ENCODE measurements at regions not wholly inside any gene's neighbourhood (a gene's known extent, or its start where the extent isn't known, plus 50 kb on each side); places are given as distances from the start of the nearest gene placed in this dataset.

GRCh38 chr6:19087897-19088296 lies 700.7 kb downstream of the RNF144B start:
- DNase-seq (no peak), ATAC-seq (ENCODE audit: low read depth in 2 of 2) (no peak)
- no peaks in the 10 kb centered on the region for H3K36me3 Mint-ChIP-seq
- peaks cover 0 to 20% (median 2%) of the 10 kb centered on the region in 7 donors for H3K9me3 Mint-ChIP-seq
- no peak overlapping the region for H3K4me3 Mint-ChIP-seq
- H3K4me1 Mint-ChIP-seq: no peaks in the 10 kb centered on the region
- Histone ChIP-seq H3K27ac (ENCODE audit: insufficient read depth, low read length, poor library complexity, severe bottlenecking) (no peak overlapping the region), H3K4me1 (ENCODE audit: control insufficient read depth, insufficient read depth, low read length, poor library complexity, severe bottlenecking) (no peaks in the 10 kb centered on the region), H3K9me3 (ENCODE audit: control insufficient read depth in 2 of 2, low read length in 2 of 2) (no peaks in the 10 kb centered on the region), H3K4me3 (ENCODE audit: low read depth, low read length) (no peak overlapping the region), H3K36me3 (ENCODE audit: control insufficient read depth, insufficient read depth, low read length) (no peaks in the 10 kb centered on the region), H3K27me3 (ENCODE audit: control insufficient read depth, insufficient read depth, low read length) (no peaks in the 10 kb centered on the region)
- H3K27me3 Mint-ChIP-seq: no peaks in the 10 kb centered on the region
- H3K27ac Mint-ChIP-seq: no peak overlapping the region

- no peak overlapping the region for H3K4me3 Mint-ChIP-seq
- Histone ChIP-seq H3K4me3 (ENCODE audit: low read depth, low read length) (no peak overlapping the region), H3K27me3 (ENCODE audit: control insufficient read depth, insufficient read depth, low read length) (no peaks in the 10 kb centered on the region), H3K36me3 (ENCODE audit: control insufficient read depth, insufficient read depth, low read length) (no peaks in the 10 kb centered on the region), H3K4me1 (ENCODE audit: control insufficient read depth, insufficient read depth, low read length, poor library complexity, severe bottlenecking) (no peaks in the 10 kb centered on the region), H3K9me3 (ENCODE audit: control insufficient read depth in 2 of 2, low read length in 2 of 2) (peaks cover 0 to 2% of the 10 kb centered on the region in 2 experiments), H3K27ac (ENCODE audit: insufficient read depth, low read length, poor library complexity, severe bottlenecking) (no peak overlapping the region)
- no peak for DNase-seq
- H3K27me3 Mint-ChIP-seq: no peaks in the 10 kb centered on the region
- no peak for ATAC-seq (ENCODE audit: low read depth in 2 of 2)
- H3K4me1 Mint-ChIP-seq: no peaks in the 10 kb centered on the region
- no peak overlapping the region for H3K27ac Mint-ChIP-seq
- H3K9me3 Mint-ChIP-seq: peaks cover 0 to 17% (median 3%) of the 10 kb centered on the region in 7 donors
- no peaks in the 10 kb centered on the region for H3K36me3 Mint-ChIP-seq
These were observed 713.6 kb downstream of the RNF144B start for GRCh38 chr6:19100752-19101151.

- H3K27me3 Mint-ChIP-seq: no peaks in the 10 kb centered on the region
These were observed 715.8 kb downstream of the RNF144B start for GRCh38 chr6:19102936-19103335.

GRCh38 chr6:19107468-19107867 lies 720.3 kb downstream of the RNF144B start:
- H3K27me3 ChIP-seq (ENCODE audit: control insufficient read depth, insufficient read depth, low read length): no peaks in the 10 kb centered on the region
- no peak for ATAC-seq (ENCODE audit: low read depth in 2 of 2)
- H3K36me3 ChIP-seq (ENCODE audit: control insufficient read depth, insufficient read depth, low read length): no peaks in the 10 kb centered on the region
- Mint-ChIP-seq H3K36me3 (no peaks in the 10 kb centered on the region), H3K4me1 (no peaks in the 10 kb centered on the region), H3K27ac (no peak overlapping the region), H3K9me3 (peaks cover 3 to 25% (median 9%) of the 10 kb centered on the region in 7 donors), H3K27me3 (no peaks in the 10 kb centered on the region), H3K4me3 (no peak overlapping the region)
- H3K27ac ChIP-seq (ENCODE audit: insufficient read depth, low read length, poor library complexity, severe bottlenecking): no peak overlapping the region
- no peak for DNase-seq
- peaks cover 0 to 3% of the 10 kb centered on the region in 2 experiments for H3K9me3 ChIP-seq (ENCODE audit: control insufficient read depth in 2 of 2, low read length in 2 of 2)
- no peak overlapping the region for H3K4me3 ChIP-seq (ENCODE audit: low read depth, low read length)
- no peaks in the 10 kb centered on the region for H3K4me1 ChIP-seq (ENCODE audit: control insufficient read depth, insufficient read depth, low read length, poor library complexity, severe bottlenecking)

More at GRCh38 chr6:19102936-19103335, 715.8 kb downstream of the RNF144B start:
- Histone ChIP-seq H3K4me1 (ENCODE audit: control insufficient read depth, insufficient read depth, low read length, poor library complexity, severe bottlenecking) (no peaks in the 10 kb centered on the region), H3K4me3 (ENCODE audit: low read depth, low read length) (no peak overlapping the region), H3K27ac (ENCODE audit: insufficient read depth, low read length, poor library complexity, severe bottlenecking) (no peak overlapping the region), H3K9me3 (ENCODE audit: control insufficient read depth in 2 of 2, low read length in 2 of 2) (peaks cover 0 to 5% of the 10 kb centered on the region in 2 experiments), H3K36me3 (ENCODE audit: control insufficient read depth, insufficient read depth, low read length) (no peaks in the 10 kb centered on the region), H3K27me3 (ENCODE audit: control insufficient read depth, insufficient read depth, low read length) (no peaks in the 10 kb centered on the region)
- Mint-ChIP-seq H3K4me1 (no peaks in the 10 kb centered on the region), H3K4me3 (no peak overlapping the region), H3K36me3 (no peaks in the 10 kb centered on the region), H3K9me3 (peaks cover 0 to 29% (median 5%) of the 10 kb centered on the region in 7 donors), H3K27ac (no peak overlapping the region)
- DNase-seq: no peak
- no peak for ATAC-seq (ENCODE audit: low read depth in 2 of 2)

- DNase-seq (no peak), ATAC-seq (ENCODE audit: low read depth in 2 of 2) (no peak)
- H3K4me3 Mint-ChIP-seq: no peak overlapping the region
- no peak overlapping the region for H3K4me3 ChIP-seq (ENCODE audit: low read depth, low read length)
- no peaks in the 10 kb centered on the region for H3K27me3 ChIP-seq (ENCODE audit: control insufficient read depth, insufficient read depth, low read length)
- H3K4me1 Mint-ChIP-seq: no peaks in the 10 kb centered on the region
- H3K27ac Mint-ChIP-seq: no peak overlapping the region
- H3K36me3 Mint-ChIP-seq: no peaks in the 10 kb centered on the region
- no peaks in the 10 kb centered on the region for H3K4me1 ChIP-seq (ENCODE audit: control insufficient read depth, insufficient read depth, low read length, poor library complexity, severe bottlenecking)
- peaks cover 0 to 12% (median 5%) of the 10 kb centered on the region in 7 donors for H3K9me3 Mint-ChIP-seq
- no peaks in the 10 kb centered on the region for H3K9me3 ChIP-seq (ENCODE audit: control insufficient read depth in 2 of 2, low read length in 2 of 2)
- no peaks in the 10 kb centered on the region for H3K36me3 ChIP-seq (ENCODE audit: control insufficient read depth, insufficient read depth, low read length)
- H3K27ac ChIP-seq (ENCODE audit: insufficient read depth, low read length, poor library complexity, severe bottlenecking): no peak overlapping the region
- H3K27me3 Mint-ChIP-seq: no peaks in the 10 kb centered on the region
These were observed 715.6 kb upstream of the ID4 start for GRCh38 chr6:19121521-19121920.

GRCh38 chr6:19127081-19127480 lies 710.1 kb upstream of the ID4 start:
- no peak overlapping the region for H3K4me3 ChIP-seq (ENCODE audit: low read depth, low read length)
- Mint-ChIP-seq H3K27ac (no peak overlapping the region), H3K4me3 (no peak overlapping the region), H3K36me3 (no peaks in the 10 kb centered on the region), H3K4me1 (no peaks in the 10 kb centered on the region), H3K27me3 (no peaks in the 10 kb centered on the region), H3K9me3 (peaks cover 0 to 18% (median 5%) of the 10 kb centered on the region in 7 donors)
- DNase-seq (no peak), ATAC-seq (ENCODE audit: low read depth in 2 of 2) (no peak)
- no peaks in the 10 kb centered on the region for H3K9me3 ChIP-seq (ENCODE audit: control insufficient read depth in 2 of 2, low read length in 2 of 2)
- no peaks in the 10 kb centered on the region for H3K27me3 ChIP-seq (ENCODE audit: control insufficient read depth, insufficient read depth, low read length)
- no peaks in the 10 kb centered on the region for H3K36me3 ChIP-seq (ENCODE audit: control insufficient read depth, insufficient read depth, low read length)
- no peaks in the 10 kb centered on the region for H3K4me1 ChIP-seq (ENCODE audit: control insufficient read depth, insufficient read depth, low read length, poor library complexity, severe bottlenecking)
- no peak overlapping the region for H3K27ac ChIP-seq (ENCODE audit: insufficient read depth, low read length, poor library complexity, severe bottlenecking)

GRCh38 chr6:19128701-19129100 lies 708.5 kb upstream of the ID4 start:
- Histone ChIP-seq H3K4me1 (ENCODE audit: control insufficient read depth, insufficient read depth, low read length, poor library complexity, severe bottlenecking) (no peaks in the 10 kb centered on the region), H3K4me3 (ENCODE audit: low read depth, low read length) (no peak overlapping the region), H3K36me3 (ENCODE audit: control insufficient read depth, insufficient read depth, low read length) (no peaks in the 10 kb centered on the region), H3K27me3 (ENCODE audit: control insufficient read depth, insufficient read depth, low read length) (no peaks in the 10 kb centered on the region), H3K9me3 (ENCODE audit: control insufficient read depth in 2 of 2, low read length in 2 of 2) (no peaks in the 10 kb centered on the region), H3K27ac (ENCODE audit: insufficient read depth, low read length, poor library complexity, severe bottlenecking) (no peak overlapping the region)
- peaks cover 0 to 17% (median 5%) of the 10 kb centered on the region in 7 donors for H3K9me3 Mint-ChIP-seq
- H3K4me3 Mint-ChIP-seq: no peak overlapping the region
- no peaks in the 10 kb centered on the region for H3K27me3 Mint-ChIP-seq
- H3K4me1 Mint-ChIP-seq: no peaks in the 10 kb centered on the region
- no peak overlapping the region for H3K27ac Mint-ChIP-seq
- no peaks in the 10 kb centered on the region for H3K36me3 Mint-ChIP-seq
- ATAC-seq (ENCODE audit: low read depth in 2 of 2): no peak
- no peak for DNase-seq

GRCh38 chr6:19135706-19136105 lies 701.5 kb upstream of the ID4 start:
- H3K4me3 Mint-ChIP-seq: no peak overlapping the region
- peaks cover 0 to 9% (median 5%) of the 10 kb centered on the region in 7 donors for H3K9me3 Mint-ChIP-seq
- H3K27me3 Mint-ChIP-seq: no peaks in the 10 kb centered on the region
- Histone ChIP-seq H3K27me3 (ENCODE audit: control insufficient read depth, insufficient read depth, low read length) (no peaks in the 10 kb centered on the region), H3K4me3 (ENCODE audit: low read depth, low read length) (no peak overlapping the region), H3K27ac (ENCODE audit: insufficient read depth, low read length, poor library complexity, severe bottlenecking) (no peak overlapping the region), H3K4me1 (ENCODE audit: control insufficient read depth, insufficient read depth, low read length, poor library complexity, severe bottlenecking) (no peaks in the 10 kb centered on the region), H3K36me3 (ENCODE audit: control insufficient read depth, insufficient read depth, low read length) (no peaks in the 10 kb centered on the region), H3K9me3 (ENCODE audit: control insufficient read depth in 2 of 2, low read length in 2 of 2) (no peaks in the 10 kb centered on the region)
- ATAC-seq (ENCODE audit: low read depth in 2 of 2): no peak
- no peaks in the 10 kb centered on the region for H3K36me3 Mint-ChIP-seq
- H3K4me1 Mint-ChIP-seq: no peaks in the 10 kb centered on the region
- no peak overlapping the region for H3K27ac Mint-ChIP-seq
- no peak for DNase-seq

Data from CD4-positive, CD25-positive, alpha-beta regulatory T cell (primary cell).